HG03469 (cell line): ENCODE measurements at regions not wholly inside any gene's neighbourhood (a gene's known extent, or its start where the extent isn't known, plus 50 kb on each side); places are given as distances from the start of the nearest gene placed in this dataset.

ENCODE experiments used
- ATAC-seq: cut with Tn5 transposase; IDR thresholded peaks from one replicate; pipeline ENCODE4 v1.9.1; 2021; ENCODE audit warnings: mild to moderate bottlenecking, moderate library complexity, moderate number of reproducible peaks; ENCODE audit not compliant: unreplicated experiment

DNA sequence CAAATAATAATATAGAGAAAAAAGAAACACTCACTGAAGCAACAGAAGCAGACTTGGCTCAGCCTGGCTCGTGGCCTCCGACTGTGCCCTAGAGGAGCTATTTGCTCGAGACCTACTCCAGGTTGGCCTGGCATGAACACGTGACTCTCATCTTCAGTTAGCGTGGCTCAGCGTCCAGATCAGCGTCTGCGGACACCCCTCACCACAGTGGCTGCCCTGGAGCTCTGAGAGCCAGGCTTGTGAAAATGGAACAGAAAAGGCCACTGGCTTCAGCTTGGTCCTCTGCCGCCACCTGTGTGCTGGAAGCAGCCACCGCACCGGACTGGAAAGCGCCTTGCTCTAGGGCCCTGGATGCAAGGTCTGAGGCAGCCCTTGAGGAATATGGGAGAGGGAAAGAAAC, 1184.0 kb upstream of the GYPC start:
- ATAC-seq: no peak

GRCh38 chr2:125479143-125479636, 1176.8 kb upstream of the GYPC start:
- ATAC-seq: no peak

DNA sequence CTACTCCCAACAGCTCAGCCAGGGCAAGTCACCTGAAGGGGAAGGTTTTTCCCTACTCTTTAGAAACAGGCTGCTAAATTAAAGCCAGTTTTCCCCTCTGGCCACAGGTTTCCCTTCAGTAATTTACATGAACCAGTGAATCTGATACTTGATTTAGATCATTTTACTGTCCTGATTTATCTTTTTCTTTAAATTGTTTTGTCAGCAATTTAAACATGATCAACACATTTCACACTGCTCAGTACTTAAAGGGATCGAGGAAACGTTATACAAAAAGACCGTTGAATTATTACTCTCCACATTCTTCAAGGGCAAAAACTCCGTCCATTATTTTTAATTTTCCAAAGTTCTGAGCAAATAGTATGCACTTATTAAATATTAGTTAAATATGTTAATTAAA, 1165.7 kb upstream of the GYPC start:
- ATAC-seq: no peak

GRCh38 chr2:125491663-125492062, 1164.3 kb upstream of the GYPC start:
- ATAC-seq: no peak

DNA sequence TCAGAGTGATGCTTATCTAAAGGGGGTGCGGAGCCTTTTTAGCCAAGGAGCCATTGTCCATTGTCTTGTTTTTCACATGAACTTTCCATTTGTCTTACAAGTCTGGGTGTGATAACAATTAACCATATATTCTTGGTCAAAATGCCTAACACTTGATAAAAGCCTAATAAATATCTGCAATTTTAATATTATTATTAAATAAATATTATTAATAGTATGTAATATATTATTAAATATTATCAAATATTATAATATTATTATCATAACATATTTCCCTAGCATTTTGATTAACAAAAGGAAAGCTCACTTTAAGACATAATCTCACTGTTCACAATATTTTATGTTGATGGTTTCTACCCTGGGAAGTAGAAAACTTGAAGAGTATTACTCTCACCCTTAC, 1143.6 kb upstream of the GYPC start:
- no peak for ATAC-seq

GRCh38 chr2:125516496-125517109, 1139.4 kb upstream of the GYPC start:
- ATAC-seq: no peak

DNA sequence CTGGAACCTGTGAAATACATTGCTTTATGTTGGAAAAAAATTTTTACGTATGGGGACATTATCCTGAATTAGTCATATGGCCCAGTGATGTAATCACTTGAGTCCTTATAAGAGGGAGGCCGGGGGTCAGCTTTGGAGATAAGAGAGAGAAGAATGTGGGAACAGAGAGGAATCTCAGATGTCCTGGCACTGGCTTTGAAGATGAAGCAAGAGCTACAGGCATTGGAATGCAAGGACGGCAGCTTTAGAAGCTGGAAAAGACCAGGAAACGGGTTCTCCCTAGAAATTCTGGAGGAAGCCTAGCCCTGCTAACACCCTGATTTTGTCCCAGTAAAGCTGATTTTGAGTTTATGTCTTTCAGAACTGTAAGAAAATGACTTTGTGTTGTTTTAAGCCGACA, 1129.9 kb upstream of the GYPC start:
- ATAC-seq: no peak

GRCh38 chr2:125535089-125535488, 1120.9 kb upstream of the GYPC start:
- ATAC-seq: no peak

GRCh38 chr2:125543968-125544514, 1111.9 kb upstream of the GYPC start:
- no peak for ATAC-seq

- ATAC-seq: no peak
These were observed 1102.2 kb upstream of the GYPC start for GRCh38 chr2:125553768-125554167.

DNA sequence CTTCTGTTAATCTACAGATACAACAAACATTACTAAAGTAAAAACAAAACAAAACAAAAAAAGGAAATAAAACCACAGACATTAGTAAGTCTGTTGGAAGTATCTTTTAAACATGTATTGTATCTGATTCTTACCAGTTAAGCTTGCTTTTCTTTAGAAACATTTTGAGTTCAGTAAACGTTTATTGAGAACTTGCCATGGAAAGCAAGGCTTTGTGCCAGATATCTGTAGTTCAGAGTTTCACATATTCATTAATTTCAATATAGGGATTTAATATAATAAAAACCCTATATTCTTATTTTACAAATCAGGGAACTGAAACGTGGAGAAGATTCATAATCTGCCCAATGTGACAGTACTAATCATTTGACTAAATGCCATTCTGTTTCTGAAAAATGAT, 1101.0 kb upstream of the GYPC start:
- ATAC-seq: no peak

GRCh38 chr2:125559186-125559585, 1096.8 kb upstream of the GYPC start:
- no peak for ATAC-seq

DNA sequence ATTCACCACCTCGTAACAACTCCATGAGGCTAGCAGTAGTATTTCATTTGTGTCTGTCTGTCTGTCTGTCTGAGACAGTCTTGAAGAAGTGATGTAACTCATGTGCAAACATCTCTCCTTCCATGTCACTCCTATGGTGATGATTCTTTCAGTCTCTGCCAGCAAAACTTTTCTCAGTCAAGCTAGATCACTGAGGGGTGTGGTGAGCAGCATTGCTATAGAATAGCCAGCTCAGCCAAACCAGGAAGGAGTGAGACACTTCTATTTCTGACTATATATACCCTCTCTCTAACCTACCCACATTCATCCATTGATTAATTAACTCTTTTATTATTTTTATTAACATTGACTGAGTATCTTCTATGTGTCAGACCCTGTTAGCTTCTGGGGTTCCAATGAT, 1095.1 kb upstream of the GYPC start:
- no peak for ATAC-seq

- ATAC-seq: no peak
These were observed 1094.7 kb upstream of the GYPC start for GRCh38 chr2:125561302-125561701.

- ATAC-seq: no peak
These were observed 1093.0 kb upstream of the GYPC start for GRCh38 chr2:125562924-125563323.

DNA sequence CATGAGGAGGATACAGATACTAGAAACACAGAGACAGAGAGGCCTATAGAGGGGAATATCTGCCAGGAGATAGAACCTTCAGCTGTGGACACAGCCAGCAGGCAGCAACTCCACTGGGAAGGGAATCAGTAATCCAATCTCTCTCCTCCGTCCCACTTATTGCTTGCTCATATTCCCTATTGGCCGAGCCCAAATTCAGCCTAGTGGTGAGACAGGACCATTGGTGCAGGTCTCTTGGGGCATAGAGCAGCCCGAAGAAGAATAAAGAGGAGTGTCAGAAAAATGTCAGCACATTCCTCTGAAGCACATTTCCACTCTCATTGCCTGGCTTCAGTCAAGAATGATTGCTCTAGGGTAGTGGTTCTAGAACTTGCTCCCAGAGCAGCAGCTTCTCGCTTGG, 1091.5 kb upstream of the GYPC start:
- no peak for ATAC-seq

DNA sequence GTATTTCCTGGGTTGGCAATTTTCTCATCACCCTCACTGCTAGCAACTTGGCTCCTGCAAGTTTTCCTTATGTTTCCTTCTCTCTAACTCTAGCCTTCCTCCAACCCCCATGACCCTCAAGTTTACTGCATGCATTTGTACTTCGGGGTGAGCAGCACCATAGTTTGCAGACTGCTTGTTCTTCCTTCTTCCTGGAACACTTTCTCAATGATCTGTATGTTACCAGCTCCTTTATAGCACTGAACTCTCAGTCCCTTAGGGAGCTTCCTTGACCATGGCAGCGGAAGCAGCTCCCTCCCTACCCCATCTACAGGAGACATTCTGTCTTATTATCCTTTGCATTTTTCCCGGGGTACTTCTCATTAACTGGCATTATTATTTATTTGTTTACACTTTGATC, 1089.5 kb upstream of the GYPC start:
- ATAC-seq: no peak

GRCh38 chr2:125567100-125567499, 1088.9 kb upstream of the GYPC start:
- no peak for ATAC-seq

- ATAC-seq: no peak
These were observed 1083.3 kb upstream of the GYPC start for GRCh38 chr2:125572660-125573059.

DNA sequence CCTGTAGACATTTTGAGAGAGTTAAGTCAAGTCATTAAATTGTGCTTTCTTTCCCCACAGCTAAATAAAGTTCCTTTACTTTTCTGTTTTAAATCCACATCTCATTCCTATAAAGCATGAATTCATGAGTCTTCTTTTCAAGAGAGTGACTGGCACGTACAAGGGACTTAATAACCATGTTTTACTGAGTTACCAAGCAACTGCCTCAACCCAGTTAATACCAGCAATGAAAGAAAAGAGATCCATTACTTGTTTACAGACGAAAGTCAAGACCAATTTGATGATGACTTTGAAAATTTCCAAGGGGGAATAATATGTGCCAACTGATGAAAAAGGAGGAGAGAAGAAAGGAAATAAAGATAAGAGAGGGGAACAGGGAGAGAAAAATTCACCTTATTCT, 1082.5 kb upstream of the GYPC start:
- no peak for ATAC-seq

GRCh38 chr2:125576558-125576957, 1079.4 kb upstream of the GYPC start:
- no peak for ATAC-seq

GRCh38 chr2:125581557-125581956, 1074.4 kb upstream of the GYPC start:
- ATAC-seq: no peak

DNA sequence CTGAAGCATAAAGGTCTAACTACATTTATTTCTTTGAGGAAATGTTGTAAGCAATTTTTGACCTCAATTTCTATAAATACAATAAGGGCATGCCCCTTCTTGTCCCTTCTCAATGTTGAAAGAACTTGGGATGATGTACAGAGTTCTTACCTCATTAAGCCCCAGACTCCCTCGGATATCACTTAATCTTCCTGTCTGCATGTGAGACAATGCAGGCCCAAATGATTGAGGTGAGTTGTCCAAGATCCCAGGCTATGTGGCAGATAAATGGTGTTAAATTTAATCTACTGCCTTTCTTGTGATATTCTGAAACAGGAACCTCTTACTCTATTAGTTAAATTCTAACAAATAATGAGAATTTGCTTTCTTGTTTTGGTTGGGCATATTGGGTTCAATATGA, 1073.4 kb upstream of the GYPC start:
- ATAC-seq: no peak
